Stimulated activated naive CD8-positive, alpha-beta T cell treated with anti-CD3 and anti-CD28 coated beads, Interleukin-15, amount 100 ng/mL, for 72 hours (primary cell): ENCODE measurements at regions not wholly inside any gene's neighbourhood (a gene's known extent, or its start where the extent isn't known, plus 50 kb on each side); places are given as distances from the start of the nearest gene placed in this dataset.

Experiments used
- ATAC-seq: fragments of 150-1000 bp; cut with Tn5 transposase; 2 replicates; pipeline ENCODE4 v1.10.0; 2021; ENCODE audit warnings: mild to moderate bottlenecking, moderate library complexity
- DNase-seq, 2 donors: peaks; one replicate each; pipeline ENCODE4 v3.0.0; 2021 to 2022
- H3K27ac Mint-ChIP-seq, 2 donors: one replicate each; pipeline ENCODE4 v1.8.0; 2022; ENCODE audit warnings: mild to moderate bottlenecking in 2 of 2, mixed read lengths in 2 of 2, moderate library complexity in 2 of 2
- H3K27me3 Mint-ChIP-seq: one replicate; pipeline ENCODE4 v1.8.0; 2022; ENCODE audit warnings: mixed read lengths
- H3K4me1 Mint-ChIP-seq: one replicate; pipeline ENCODE4 v1.8.0; 2022; ENCODE audit warnings: mild to moderate bottlenecking, mixed read lengths
- H3K4me3 Mint-ChIP-seq, 2 donors: one replicate each; pipeline ENCODE4 v1.8.0; 2022; ENCODE audit warnings: mild to moderate bottlenecking in 2 of 2, mixed read lengths in 2 of 2, moderate library complexity in 1 of 2
- H3K9me3 Mint-ChIP-seq, 2 donors: one replicate each; pipeline ENCODE4 v1.8.0; 2022; ENCODE audit warnings: mixed read lengths in 2 of 2

DNA sequence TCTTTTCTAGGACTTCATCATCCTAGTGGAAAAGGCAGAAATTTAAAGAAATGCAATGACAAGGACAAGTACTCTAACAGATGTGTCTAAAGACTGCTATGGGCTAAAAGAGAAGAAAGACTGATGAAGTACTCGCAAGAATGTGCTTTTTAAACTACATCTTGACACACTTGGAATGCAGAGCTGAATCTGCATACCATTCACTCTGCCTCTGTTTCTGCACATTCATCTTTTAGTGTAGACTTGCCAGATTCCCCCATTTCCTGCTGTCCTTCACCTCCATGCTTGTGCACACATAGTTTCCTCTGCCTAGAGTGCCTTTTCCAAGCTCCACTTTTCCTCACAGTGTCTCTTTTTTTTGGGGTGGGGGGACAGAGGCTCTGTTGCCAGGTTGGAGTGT, 239.0 kb upstream of the CCDC179 start:
- no peaks in the 10 kb centered on the region for H3K27me3 Mint-ChIP-seq
- no peaks in the 10 kb centered on the region for H3K9me3 Mint-ChIP-seq
- H3K4me3 Mint-ChIP-seq, result no peak overlapping the region
- DNase-seq, result no peak
- H3K27ac Mint-ChIP-seq, result no peak overlapping the region
- H3K4me1 Mint-ChIP-seq, result no peaks in the 10 kb centered on the region
- ATAC-seq, result no peak

- no peaks in the 10 kb centered on the region for H3K4me1 Mint-ChIP-seq
- H3K27me3 Mint-ChIP-seq, result no peaks in the 10 kb centered on the region
- H3K9me3 Mint-ChIP-seq, result no peaks in the 10 kb centered on the region
- DNase-seq (no peak), ATAC-seq (no peak)
- no peak overlapping the region for H3K4me3 Mint-ChIP-seq
- H3K27ac Mint-ChIP-seq, result no peak overlapping the region
These were observed 240.5 kb upstream of the CCDC179 start for GRCh38 chr11:23100726-23101125.

DNA sequence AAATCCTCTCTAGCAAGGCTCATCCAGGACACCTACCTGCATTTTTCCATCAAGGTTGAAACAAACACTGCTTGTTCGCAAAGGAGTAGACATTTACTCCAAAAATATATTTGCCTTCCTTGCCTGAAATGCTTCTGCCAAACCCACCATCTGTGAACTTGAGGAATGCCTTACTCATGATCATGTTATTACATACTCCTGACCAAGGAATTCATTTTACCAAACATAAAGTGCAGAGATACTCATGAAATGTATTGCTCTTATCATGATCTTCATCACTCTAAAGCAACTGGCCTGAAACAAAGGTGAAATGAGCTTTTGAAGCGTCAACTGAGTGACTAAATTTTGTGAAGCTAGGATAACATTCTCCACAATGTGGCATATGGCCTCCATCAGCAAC, 243.1 kb upstream of the CCDC179 start:
- ATAC-seq (no peak), DNase-seq (no peak)
- Mint-ChIP-seq H3K4me1 (no peaks in the 10 kb centered on the region), H3K27ac (no peak overlapping the region), H3K27me3 (no peaks in the 10 kb centered on the region), H3K9me3 (no peaks in the 10 kb centered on the region), H3K4me3 (no peak overlapping the region)

- H3K27ac Mint-ChIP-seq, result no peak overlapping the region
- no peaks in the 10 kb centered on the region for H3K27me3 Mint-ChIP-seq
- H3K4me3 Mint-ChIP-seq, result no peak overlapping the region
- DNase-seq (no peak), ATAC-seq (no peak)
- no peaks in the 10 kb centered on the region for H3K4me1 Mint-ChIP-seq
- H3K9me3 Mint-ChIP-seq, result peaks cover 1 to 2% of the 10 kb centered on the region in 2 donors
These were observed 251.3 kb upstream of the CCDC179 start for GRCh38 chr11:23111527-23111926.

DNA sequence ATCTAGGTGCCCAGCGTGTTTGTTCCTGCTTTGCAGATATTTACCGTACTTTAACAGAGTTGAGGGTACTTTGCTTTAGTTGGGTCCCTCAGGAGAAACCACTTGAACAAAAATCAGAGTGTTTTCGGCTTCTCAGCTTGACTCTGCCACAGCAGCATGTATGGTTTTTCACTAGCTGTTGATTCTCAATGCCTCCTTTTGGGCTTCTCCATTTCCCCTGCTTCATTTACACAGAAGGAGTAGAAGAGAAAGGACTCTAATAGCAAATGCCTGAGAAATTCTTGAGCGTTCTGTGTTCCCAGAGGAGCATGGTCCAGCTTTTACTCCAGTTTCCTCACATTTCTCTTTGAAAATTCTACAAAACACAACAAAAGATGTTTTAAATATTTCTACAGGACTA, 252.1 kb upstream of the CCDC179 start:
- no peak overlapping the region for H3K4me3 Mint-ChIP-seq
- H3K27me3 Mint-ChIP-seq, result no peaks in the 10 kb centered on the region
- DNase-seq, result no peak
- no peaks in the 10 kb centered on the region for H3K4me1 Mint-ChIP-seq
- H3K9me3 Mint-ChIP-seq, result peaks cover 6 to 9% of the 10 kb centered on the region in 2 donors
- ATAC-seq, result no peak
- H3K27ac Mint-ChIP-seq, result peak overlapping the region in 1 of 2 donors; percentile 30

GRCh38 chr11:23112987-23113886, 253.0 kb upstream of the CCDC179 start:
- Mint-ChIP-seq H3K4me1 (no peaks in the 10 kb centered on the region), H3K27ac (no peak overlapping the region), H3K4me3 (no peak overlapping the region), H3K27me3 (no peaks in the 10 kb centered on the region), H3K9me3 (peaks cover 6 to 9% of the 10 kb centered on the region in 2 donors)
- DNase-seq (peak in 1 of 2 donors; percentile 7), ATAC-seq (no peak)

- ATAC-seq (no peak), DNase-seq (no peak)
- Mint-ChIP-seq H3K27ac (no peak overlapping the region), H3K4me1 (no peaks in the 10 kb centered on the region), H3K9me3 (peaks cover 6 to 9% of the 10 kb centered on the region in 2 donors), H3K27me3 (no peaks in the 10 kb centered on the region), H3K4me3 (no peak overlapping the region)
These were observed 253.6 kb upstream of the CCDC179 start for GRCh38 chr11:23113887-23114216.

DNA sequence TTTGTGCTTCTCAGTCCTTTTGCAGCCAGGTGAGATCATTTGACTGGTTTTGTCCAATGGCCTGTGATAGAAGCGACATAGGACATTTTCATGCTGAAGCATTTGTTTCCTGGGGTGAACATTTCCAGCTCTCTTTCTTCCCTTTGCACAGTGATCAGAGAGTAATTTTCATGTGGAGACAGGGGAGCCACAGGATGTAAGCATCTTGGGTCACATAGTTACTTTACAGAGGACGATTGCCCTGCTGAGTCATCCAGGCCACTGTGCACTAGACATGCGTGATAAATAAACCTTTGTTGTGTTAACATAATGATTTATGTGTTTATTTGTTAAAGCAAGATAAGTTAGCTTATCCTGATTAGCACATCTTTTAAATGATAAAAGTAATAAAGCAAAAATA, 263.5 kb upstream of the CCDC179 start:
- Mint-ChIP-seq H3K4me3 (no peak overlapping the region), H3K9me3 (no peaks in the 10 kb centered on the region), H3K27ac (no peak overlapping the region), H3K27me3 (no peaks in the 10 kb centered on the region), H3K4me1 (no peaks in the 10 kb centered on the region)
- ATAC-seq (no peak), DNase-seq (no peak)

DNA sequence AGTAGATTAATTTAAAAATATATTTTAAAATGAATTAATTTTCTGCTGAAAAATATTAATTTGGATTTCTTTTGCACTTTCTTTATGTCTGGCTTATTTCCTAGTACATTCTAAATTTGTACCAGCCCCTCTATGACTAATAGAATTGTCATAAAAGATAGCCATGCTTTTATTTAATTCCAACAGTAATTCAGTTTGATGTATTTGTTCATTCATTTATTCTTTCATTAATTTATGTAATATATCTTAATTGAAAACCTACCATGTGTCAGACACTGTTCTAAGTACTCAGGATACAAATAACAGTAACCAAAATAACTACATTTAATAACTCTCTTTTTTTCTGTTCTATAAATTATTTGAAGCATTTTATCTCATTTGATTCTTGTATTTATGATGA, 264.0 kb upstream of the CCDC179 start:
- H3K27me3 Mint-ChIP-seq, result no peaks in the 10 kb centered on the region
- no peaks in the 10 kb centered on the region for H3K4me1 Mint-ChIP-seq
- no peaks in the 10 kb centered on the region for H3K9me3 Mint-ChIP-seq
- ATAC-seq (no peak), DNase-seq (no peak)
- no peak overlapping the region for H3K27ac Mint-ChIP-seq
- no peak overlapping the region for H3K4me3 Mint-ChIP-seq

DNA sequence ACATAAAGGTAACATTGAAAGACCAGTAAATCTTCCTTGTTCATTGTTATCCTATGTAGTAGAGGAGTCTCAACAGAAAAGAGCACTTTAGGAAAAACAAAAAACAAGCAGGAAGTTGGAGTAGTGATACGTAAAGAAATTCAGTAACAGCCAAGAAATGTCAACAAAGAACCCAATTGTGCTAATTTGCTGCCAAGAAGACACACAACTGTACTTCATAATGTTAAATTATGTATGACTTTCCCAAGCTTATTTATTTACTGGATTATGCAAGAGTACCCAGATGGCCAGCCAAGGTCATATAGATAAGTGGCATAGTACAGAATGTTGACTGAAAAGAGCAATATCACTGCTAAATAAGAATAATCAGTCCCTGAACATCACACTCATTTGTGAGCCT, 264.7 kb upstream of the CCDC179 start:
- no peak overlapping the region for H3K4me3 Mint-ChIP-seq
- no peaks in the 10 kb centered on the region for H3K4me1 Mint-ChIP-seq
- no peaks in the 10 kb centered on the region for H3K9me3 Mint-ChIP-seq
- H3K27me3 Mint-ChIP-seq, result no peaks in the 10 kb centered on the region
- ATAC-seq (no peak), DNase-seq (no peak)
- H3K27ac Mint-ChIP-seq, result no peak overlapping the region

- Mint-ChIP-seq H3K9me3 (peaks cover 0 to 12% of the 10 kb centered on the region in 2 donors), H3K4me1 (no peaks in the 10 kb centered on the region), H3K4me3 (no peak overlapping the region), H3K27ac (no peak overlapping the region), H3K27me3 (no peaks in the 10 kb centered on the region)
- DNase-seq, result no peak
- ATAC-seq, result no peak
These were observed 267.4 kb upstream of the CCDC179 start for GRCh38 chr11:23127706-23128105.

DNA sequence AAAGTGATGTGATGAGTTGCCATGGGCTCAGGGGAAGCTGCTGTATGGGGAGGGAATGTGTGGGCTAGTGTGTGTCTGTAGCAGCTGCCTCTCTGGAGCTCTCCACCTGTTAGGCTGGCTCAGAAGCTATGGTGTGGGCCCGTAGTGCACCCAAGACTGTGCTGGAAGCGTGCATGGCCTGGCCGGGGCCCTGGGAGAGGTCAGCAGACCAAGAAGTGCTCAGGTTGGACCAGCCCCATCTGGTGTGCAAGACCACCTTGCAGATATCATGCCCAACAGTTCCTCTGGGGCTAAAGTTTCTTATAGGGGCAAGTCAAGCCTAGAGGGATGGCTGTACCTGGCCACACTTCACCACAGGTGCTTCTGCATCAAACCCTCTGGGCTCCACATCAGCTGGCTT, 274.4 kb upstream of the CCDC179 start:
- no peak overlapping the region for H3K4me3 Mint-ChIP-seq
- H3K4me1 Mint-ChIP-seq, result no peaks in the 10 kb centered on the region
- H3K27me3 Mint-ChIP-seq, result no peaks in the 10 kb centered on the region
- H3K9me3 Mint-ChIP-seq, result peaks cover 15 to 17% of the 10 kb centered on the region in 2 donors
- ATAC-seq, result no peak
- no peak for DNase-seq
- no peak overlapping the region for H3K27ac Mint-ChIP-seq

- DNase-seq, result no peak
- Mint-ChIP-seq H3K27me3 (no peaks in the 10 kb centered on the region), H3K4me1 (no peaks in the 10 kb centered on the region), H3K4me3 (no peak overlapping the region), H3K9me3 (peaks cover 0 to 8% of the 10 kb centered on the region in 2 donors), H3K27ac (no peak overlapping the region)
- ATAC-seq, result no peak
These were observed 278.5 kb upstream of the CCDC179 start for GRCh38 chr11:23138761-23139160.

DNA sequence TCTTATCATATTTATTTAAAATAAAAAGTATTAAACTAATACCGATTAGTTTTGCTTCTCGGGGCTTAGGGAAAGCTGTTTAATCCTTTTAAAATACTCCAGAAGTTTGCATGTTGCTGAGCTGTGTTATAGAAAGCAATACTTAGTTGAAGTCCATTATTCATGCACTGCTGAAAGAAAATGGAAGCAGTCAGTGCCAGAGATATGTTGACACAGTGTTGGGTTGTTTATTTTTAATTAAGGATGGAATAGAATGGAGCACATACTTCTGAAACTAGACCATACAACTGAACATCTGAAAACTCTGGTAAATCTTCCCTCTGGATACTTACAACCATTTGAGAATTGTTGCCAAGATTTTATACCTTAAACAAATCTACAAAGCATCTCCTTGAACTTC, 282.7 kb upstream of the CCDC179 start:
- ATAC-seq (no peak), DNase-seq (no peak)
- H3K27ac Mint-ChIP-seq, result no peak overlapping the region
- H3K27me3 Mint-ChIP-seq, result no peaks in the 10 kb centered on the region
- no peaks in the 10 kb centered on the region for H3K9me3 Mint-ChIP-seq
- no peak overlapping the region for H3K4me3 Mint-ChIP-seq
- H3K4me1 Mint-ChIP-seq, result no peaks in the 10 kb centered on the region

DNA sequence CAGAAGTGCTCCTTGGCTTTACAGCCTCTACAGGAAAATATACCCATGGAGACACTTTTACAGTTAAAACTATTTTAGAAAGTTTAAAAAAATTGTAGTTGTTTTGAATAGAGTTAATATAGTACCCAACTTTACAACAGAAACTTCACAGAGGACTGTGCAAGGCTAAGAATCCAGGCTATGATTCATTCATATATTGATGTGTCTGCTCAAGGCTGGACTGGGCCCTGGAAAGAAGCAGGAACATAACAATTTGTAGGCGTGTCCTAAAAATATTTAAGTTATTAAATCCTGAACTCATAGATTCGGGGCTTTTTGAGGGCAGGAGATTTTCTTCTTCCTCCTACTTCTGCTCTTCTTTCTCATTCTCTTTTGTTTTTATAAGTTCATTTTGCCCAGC, 291.5 kb upstream of the CCDC179 start:
- ATAC-seq (no peak), DNase-seq (no peak)
- H3K9me3 Mint-ChIP-seq, result no peaks in the 10 kb centered on the region
- no peaks in the 10 kb centered on the region for H3K4me1 Mint-ChIP-seq
- H3K27ac Mint-ChIP-seq, result no peak overlapping the region
- no peak overlapping the region for H3K4me3 Mint-ChIP-seq
- no peaks in the 10 kb centered on the region for H3K27me3 Mint-ChIP-seq

DNA sequence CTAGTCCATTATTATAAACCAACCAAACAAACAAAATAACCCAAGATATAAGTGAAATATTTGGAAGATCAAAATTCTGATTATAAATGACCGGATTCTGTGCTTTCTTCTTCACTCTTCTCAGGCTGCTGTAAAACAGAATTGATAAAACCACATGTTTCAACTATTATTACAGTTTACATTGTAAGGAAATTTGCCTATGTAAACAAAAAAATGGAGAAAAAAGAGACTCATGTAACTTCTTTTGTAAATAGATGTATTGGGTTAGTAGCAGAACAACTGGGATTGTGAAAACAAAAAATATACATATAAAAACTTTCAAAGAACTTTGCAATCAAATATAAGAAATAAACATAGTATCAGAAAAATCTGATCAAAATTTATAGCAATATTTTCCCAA, 295.2 kb upstream of the CCDC179 start:
- DNase-seq, result no peak
- H3K27ac Mint-ChIP-seq, result no peak overlapping the region
- no peaks in the 10 kb centered on the region for H3K4me1 Mint-ChIP-seq
- no peaks in the 10 kb centered on the region for H3K9me3 Mint-ChIP-seq
- H3K27me3 Mint-ChIP-seq, result no peaks in the 10 kb centered on the region
- no peak for ATAC-seq
- H3K4me3 Mint-ChIP-seq, result no peak overlapping the region

- Mint-ChIP-seq H3K9me3 (no peaks in the 10 kb centered on the region), H3K4me1 (no peaks in the 10 kb centered on the region), H3K27ac (no peak overlapping the region), H3K27me3 (no peaks in the 10 kb centered on the region), H3K4me3 (no peak overlapping the region)
- ATAC-seq (no peak), DNase-seq (no peak)
These were observed 303.7 kb upstream of the CCDC179 start for GRCh38 chr11:23164022-23164421.
